Liver (tissue), 3 donors: ENCODE measurements at regions not wholly inside any gene's neighbourhood (a gene's known extent, or its start where the extent isn't known, plus 50 kb on each side); places are given as distances from the start of the nearest gene placed in this dataset.

Experiments used
- EGR1 ChIP-seq, 2 donors: IDR thresholded peaks; 2 replicates each; pipeline ENCODE4 v1.6.1; 2016 to 2018; ENCODE audit warnings: antibody characterized with exemption in 2 of 2, low read depth in 2 of 2
- GABPA ChIP-seq, 2 donors: IDR thresholded peaks in 1 of 2; conservative IDR thresholded peaks in 1 of 2; 2 replicates each; pipeline ENCODE4 v1.6.1; 2016; ENCODE audit warnings: antibody characterized with exemption in 2 of 2, mild to moderate bottlenecking in 1 of 2, moderate library complexity in 1 of 2
- JUND ChIP-seq, 2 donors: IDR thresholded peaks; 2 replicates each; pipeline ENCODE4 v1.6.1; 2016; ENCODE audit warnings: antibody characterized with exemption in 2 of 2
- NR2F2 ChIP-seq: IDR thresholded peaks from 2 replicates; pipeline ENCODE4 v1.6.1; 2016; ENCODE audit warnings: antibody characterized with exemption
- RAD21 ChIP-seq, 2 donors: IDR thresholded peaks; 2 replicates each; pipeline ENCODE4 v1.6.1; 2016; ENCODE audit warnings: antibody characterized with exemption in 2 of 2, mild to moderate bottlenecking in 2 of 2
- TAF1 ChIP-seq: conservative IDR thresholded peaks from 2 replicates; pipeline ENCODE4 v1.6.1; 2016; ENCODE audit warnings: antibody characterized with exemption, mild to moderate bottlenecking
- YY1 ChIP-seq: IDR thresholded peaks from 2 replicates; pipeline ENCODE4 v1.6.1; 2016; ENCODE audit warnings: antibody characterized with exemption, mild to moderate bottlenecking
- TF ChIP-seq, protein P1 (sequence below): fragments of 150-350 bp; IDR thresholded peaks from 2 replicates; pipeline ENCODE4 v1.5.1; 2017; ENCODE audit warnings: improper control_type of control experiment, low read depth, low read length; ENCODE audit not compliant: missing input control
- TF ChIP-seq, protein P2 (sequence below): IDR thresholded peaks from 2 replicates; pipeline ENCODE4 v1.6.1; 2016; ENCODE audit warnings: antibody characterized with exemption
- TF ChIP-seq, protein P3 (sequence below): IDR thresholded peaks from 2 replicates; pipeline ENCODE4 v1.6.1; 2016; ENCODE audit warnings: antibody characterized with exemption, mild to moderate bottlenecking
- TF ChIP-seq, protein P4 (sequence below): IDR thresholded peaks from 2 replicates; pipeline ENCODE4 v1.6.1; 2016; ENCODE audit warnings: antibody characterized with exemption
- TF ChIP-seq, protein P5 (sequence below): IDR thresholded peaks from 2 replicates; pipeline ENCODE4 v1.6.1; 2016; ENCODE audit warnings: antibody characterized with exemption
- donor health status: healthy.
- donor health status: healthy.

DNA sequence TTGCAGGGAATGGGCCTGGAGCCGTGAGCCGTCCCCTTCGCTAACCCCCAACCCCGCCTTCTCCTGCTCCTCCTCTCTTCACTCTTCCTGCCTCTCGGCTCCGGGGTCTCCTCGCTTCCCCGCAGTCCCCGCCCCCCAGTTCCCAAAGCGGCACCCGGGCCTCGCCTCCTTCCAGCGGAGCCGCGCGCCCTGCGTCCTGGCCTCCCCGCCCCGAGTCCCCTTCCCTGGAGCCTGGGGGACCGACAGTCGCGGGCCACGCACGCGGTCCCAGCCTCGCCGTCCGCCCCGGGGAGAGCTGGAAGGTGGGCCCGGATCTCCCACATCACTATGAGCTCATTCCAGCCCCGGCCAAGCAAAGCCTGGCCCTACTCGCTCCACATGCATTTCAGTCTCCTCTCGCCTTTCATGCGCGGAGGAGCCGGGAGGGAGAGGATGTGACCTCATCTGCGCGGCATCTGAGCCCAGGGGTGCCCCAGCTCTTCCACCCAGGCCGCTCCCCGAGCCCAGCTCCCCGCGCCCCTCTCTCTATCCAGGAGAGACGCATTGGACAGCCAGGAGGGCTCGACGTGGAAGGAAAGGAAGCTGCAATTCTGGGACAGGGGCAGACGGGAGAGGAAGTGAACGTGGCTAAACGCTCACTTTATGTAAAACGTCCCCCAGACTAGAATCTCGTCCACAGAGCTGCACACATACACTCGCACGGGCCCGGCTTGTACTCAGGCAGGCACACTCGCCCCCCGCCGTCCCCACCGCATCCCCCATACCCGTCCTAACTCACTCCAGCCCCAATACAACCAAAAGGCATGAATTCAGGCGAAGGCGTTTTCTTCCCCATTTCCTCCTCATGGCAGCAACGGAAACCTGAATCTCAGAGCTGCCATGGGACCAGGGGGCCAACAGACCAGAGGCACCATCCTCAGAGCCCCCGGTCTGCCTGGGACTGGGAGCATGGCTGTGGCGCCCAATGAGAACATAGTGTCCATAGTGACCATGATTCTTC is 108.7 kb upstream of the CCND2 start:
- TF ChIP-seq, protein P1, sequence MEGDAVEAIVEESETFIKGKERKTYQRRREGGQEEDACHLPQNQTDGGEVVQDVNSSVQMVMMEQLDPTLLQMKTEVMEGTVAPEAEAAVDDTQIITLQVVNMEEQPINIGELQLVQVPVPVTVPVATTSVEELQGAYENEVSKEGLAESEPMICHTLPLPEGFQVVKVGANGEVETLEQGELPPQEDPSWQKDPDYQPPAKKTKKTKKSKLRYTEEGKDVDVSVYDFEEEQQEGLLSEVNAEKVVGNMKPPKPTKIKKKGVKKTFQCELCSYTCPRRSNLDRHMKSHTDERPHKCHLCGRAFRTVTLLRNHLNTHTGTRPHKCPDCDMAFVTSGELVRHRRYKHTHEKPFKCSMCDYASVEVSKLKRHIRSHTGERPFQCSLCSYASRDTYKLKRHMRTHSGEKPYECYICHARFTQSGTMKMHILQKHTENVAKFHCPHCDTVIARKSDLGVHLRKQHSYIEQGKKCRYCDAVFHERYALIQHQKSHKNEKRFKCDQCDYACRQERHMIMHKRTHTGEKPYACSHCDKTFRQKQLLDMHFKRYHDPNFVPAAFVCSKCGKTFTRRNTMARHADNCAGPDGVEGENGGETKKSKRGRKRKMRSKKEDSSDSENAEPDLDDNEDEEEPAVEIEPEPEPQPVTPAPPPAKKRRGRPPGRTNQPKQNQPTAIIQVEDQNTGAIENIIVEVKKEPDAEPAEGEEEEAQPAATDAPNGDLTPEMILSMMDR: no peak
- TF ChIP-seq YY1: no peak
- TF ChIP-seq, protein P2, sequence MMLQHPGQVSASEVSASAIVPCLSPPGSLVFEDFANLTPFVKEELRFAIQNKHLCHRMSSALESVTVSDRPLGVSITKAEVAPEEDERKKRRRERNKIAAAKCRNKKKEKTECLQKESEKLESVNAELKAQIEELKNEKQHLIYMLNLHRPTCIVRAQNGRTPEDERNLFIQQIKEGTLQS: no peak
- TF ChIP-seq, protein P3, sequence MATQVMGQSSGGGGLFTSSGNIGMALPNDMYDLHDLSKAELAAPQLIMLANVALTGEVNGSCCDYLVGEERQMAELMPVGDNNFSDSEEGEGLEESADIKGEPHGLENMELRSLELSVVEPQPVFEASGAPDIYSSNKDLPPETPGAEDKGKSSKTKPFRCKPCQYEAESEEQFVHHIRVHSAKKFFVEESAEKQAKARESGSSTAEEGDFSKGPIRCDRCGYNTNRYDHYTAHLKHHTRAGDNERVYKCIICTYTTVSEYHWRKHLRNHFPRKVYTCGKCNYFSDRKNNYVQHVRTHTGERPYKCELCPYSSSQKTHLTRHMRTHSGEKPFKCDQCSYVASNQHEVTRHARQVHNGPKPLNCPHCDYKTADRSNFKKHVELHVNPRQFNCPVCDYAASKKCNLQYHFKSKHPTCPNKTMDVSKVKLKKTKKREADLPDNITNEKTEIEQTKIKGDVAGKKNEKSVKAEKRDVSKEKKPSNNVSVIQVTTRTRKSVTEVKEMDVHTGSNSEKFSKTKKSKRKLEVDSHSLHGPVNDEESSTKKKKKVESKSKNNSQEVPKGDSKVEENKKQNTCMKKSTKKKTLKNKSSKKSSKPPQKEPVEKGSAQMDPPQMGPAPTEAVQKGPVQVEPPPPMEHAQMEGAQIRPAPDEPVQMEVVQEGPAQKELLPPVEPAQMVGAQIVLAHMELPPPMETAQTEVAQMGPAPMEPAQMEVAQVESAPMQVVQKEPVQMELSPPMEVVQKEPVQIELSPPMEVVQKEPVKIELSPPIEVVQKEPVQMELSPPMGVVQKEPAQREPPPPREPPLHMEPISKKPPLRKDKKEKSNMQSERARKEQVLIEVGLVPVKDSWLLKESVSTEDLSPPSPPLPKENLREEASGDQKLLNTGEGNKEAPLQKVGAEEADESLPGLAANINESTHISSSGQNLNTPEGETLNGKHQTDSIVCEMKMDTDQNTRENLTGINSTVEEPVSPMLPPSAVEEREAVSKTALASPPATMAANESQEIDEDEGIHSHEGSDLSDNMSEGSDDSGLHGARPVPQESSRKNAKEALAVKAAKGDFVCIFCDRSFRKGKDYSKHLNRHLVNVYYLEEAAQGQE: no peak
- TF ChIP-seq JUND (IDR thresholded peaks at IDR 0.05): no peak
- no peak for TF ChIP-seq NR2F2
- TF ChIP-seq, protein P4, sequence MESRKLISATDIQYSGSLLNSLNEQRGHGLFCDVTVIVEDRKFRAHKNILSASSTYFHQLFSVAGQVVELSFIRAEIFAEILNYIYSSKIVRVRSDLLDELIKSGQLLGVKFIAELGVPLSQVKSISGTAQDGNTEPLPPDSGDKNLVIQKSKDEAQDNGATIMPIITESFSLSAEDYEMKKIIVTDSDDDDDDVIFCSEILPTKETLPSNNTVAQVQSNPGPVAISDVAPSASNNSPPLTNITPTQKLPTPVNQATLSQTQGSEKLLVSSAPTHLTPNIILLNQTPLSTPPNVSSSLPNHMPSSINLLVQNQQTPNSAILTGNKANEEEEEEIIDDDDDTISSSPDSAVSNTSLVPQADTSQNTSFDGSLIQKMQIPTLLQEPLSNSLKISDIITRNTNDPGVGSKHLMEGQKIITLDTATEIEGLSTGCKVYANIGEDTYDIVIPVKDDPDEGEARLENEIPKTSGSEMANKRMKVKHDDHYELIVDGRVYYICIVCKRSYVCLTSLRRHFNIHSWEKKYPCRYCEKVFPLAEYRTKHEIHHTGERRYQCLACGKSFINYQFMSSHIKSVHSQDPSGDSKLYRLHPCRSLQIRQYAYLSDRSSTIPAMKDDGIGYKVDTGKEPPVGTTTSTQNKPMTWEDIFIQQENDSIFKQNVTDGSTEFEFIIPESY: no peak
- TF ChIP-seq, protein P5, sequence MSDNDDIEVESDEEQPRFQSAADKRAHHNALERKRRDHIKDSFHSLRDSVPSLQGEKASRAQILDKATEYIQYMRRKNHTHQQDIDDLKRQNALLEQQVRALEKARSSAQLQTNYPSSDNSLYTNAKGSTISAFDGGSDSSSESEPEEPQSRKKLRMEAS: no peak
- TF ChIP-seq TAF1: no peak
- TF ChIP-seq RAD21 (IDR thresholded peaks at IDR 0.05): no peak
- no peak for TF ChIP-seq EGR1 (IDR thresholded peaks at IDR 0.05; ENCODE audit: low read depth in 2 of 2)
- no peak for TF ChIP-seq GABPA (IDR thresholded peaks at IDR 0.05 in 1 of 2, conservative IDR thresholded peaks at IDR 0.05 in 1 of 2)
